ENCODE measurements at regions not wholly inside any gene's neighbourhood (a gene's known extent, or its start where the extent isn't known, plus 50 kb on each side); places are given as distances from the start of the nearest gene placed in this dataset.
"Not testable (repeated sequence)": the region's sequence is repeated elsewhere in the genome, so short reads cannot be mapped to it uniquely, and the experiment has no call there.

GRCh38 chr10:27379041-27379440, 125.1 kb upstream of the RAB18 start:
- 83% methylated on average over 1 of the region's 2 CpGs for WGBS
- H3K27ac ChIP-seq (ENCODE audit: low read length, poor library complexity, severe bottlenecking), result not testable (repeated sequence)

GRCh38 chr10:27373566-27374160, 130.4 kb upstream of the RAB18 start:
- H2AK5ac ChIP-seq (ENCODE audit: low read length, severe bottlenecking), result no peak overlapping the region
- no peak overlapping the region for H3K9ac ChIP-seq (ENCODE audit: low read length)
- H2BK12ac ChIP-seq (ENCODE audit: low read length in 2 of 2), result no peak overlapping the region
- H2BK5ac ChIP-seq (ENCODE audit: low read depth, low read length, poor library complexity, severe bottlenecking), result no peak overlapping the region
- WGBS, result 86% methylated on average over 5 of the region's 5 CpGs
- no peak overlapping the region for H4K91ac ChIP-seq (ENCODE audit: low read length)
- H3K36me3 ChIP-seq (ENCODE audit: control insufficient read depth in 1 of 2, insufficient read depth in 2 of 2, low read depth in 1 of 2, low read length in 2 of 2), result no peaks in the 10 kb centered on the region
- H4K8ac ChIP-seq (ENCODE audit: low read length), result no peak overlapping the region
- no peak overlapping the region for H3K4me3 ChIP-seq (ENCODE audit: insufficient read depth in 1 of 2, low read depth in 1 of 2, low read length in 2 of 2)
- no peak overlapping the region for H2AFZ ChIP-seq (ENCODE audit: low read depth, low read length)
- no peak overlapping the region for H3K18ac ChIP-seq (ENCODE audit: low read depth in 1 of 2, low read length in 2 of 2)
- no peak overlapping the region for H2BK15ac ChIP-seq (ENCODE audit: low read depth, poor library complexity, severe bottlenecking)
- no peak overlapping the region for H3K23ac ChIP-seq (ENCODE audit: low read length in 2 of 2)
- no peaks in the 10 kb centered on the region for H3K79me1 ChIP-seq (replicated peaks; ENCODE audit: low read length, poor library complexity, severe bottlenecking)
- H3K9me3 ChIP-seq (ENCODE audit: control insufficient read depth, low read length), result no peaks in the 10 kb centered on the region
- H2BK120ac ChIP-seq (ENCODE audit: low read depth, low read length), result no peak overlapping the region
- H3K27me3 ChIP-seq (ENCODE audit: control insufficient read depth in 1 of 2, insufficient read depth in 1 of 2, low read length in 2 of 2), result no peaks in the 10 kb centered on the region
- no peak overlapping the region for H3K4ac ChIP-seq (ENCODE audit: low read depth in 1 of 2, low read length in 2 of 2)
- H3K4me2 ChIP-seq (ENCODE audit: low read length, poor library complexity, severe bottlenecking), result no peak overlapping the region
- H3K14ac ChIP-seq (ENCODE audit: low read length in 2 of 2), result no peak overlapping the region
- no peaks in the 10 kb centered on the region for H3K4me1 ChIP-seq (ENCODE audit: control insufficient read depth, insufficient read depth, low read depth, low read length)
- H3K27ac ChIP-seq (ENCODE audit: low read length, poor library complexity, severe bottlenecking), result no peak overlapping the region
- no peak for DNase-seq

More at GRCh38 chr10:27379041-27379440, 125.1 kb upstream of the RAB18 start:
- not testable (repeated sequence) for H3K14ac ChIP-seq (ENCODE audit: low read length in 2 of 2); H3K4me3 ChIP-seq (ENCODE audit: insufficient read depth in 1 of 2, low read depth in 1 of 2, low read length in 2 of 2); DNase-seq; H2BK120ac ChIP-seq (ENCODE audit: low read depth, low read length); H3K4me2 ChIP-seq (ENCODE audit: low read length, poor library complexity, severe bottlenecking); H3K9me3 ChIP-seq (ENCODE audit: control insufficient read depth, low read length); H2AFZ ChIP-seq (ENCODE audit: low read depth, low read length); H2BK5ac ChIP-seq (ENCODE audit: low read depth, low read length, poor library complexity, severe bottlenecking); H3K79me1 ChIP-seq (replicated peaks; ENCODE audit: low read length, poor library complexity, severe bottlenecking); H2BK12ac ChIP-seq (ENCODE audit: low read length in 2 of 2); H3K4me1 ChIP-seq (ENCODE audit: control insufficient read depth, insufficient read depth, low read depth, low read length); H3K27me3 ChIP-seq (ENCODE audit: control insufficient read depth in 1 of 2, insufficient read depth in 1 of 2, low read length in 2 of 2); H3K23ac ChIP-seq (ENCODE audit: low read length in 2 of 2); H4K8ac ChIP-seq (ENCODE audit: low read length); H2AK5ac ChIP-seq (ENCODE audit: low read length, severe bottlenecking); H3K18ac ChIP-seq (ENCODE audit: low read depth in 1 of 2, low read length in 2 of 2); H3K9ac ChIP-seq (ENCODE audit: low read length); H4K91ac ChIP-seq (ENCODE audit: low read length); H3K4ac ChIP-seq (ENCODE audit: low read depth in 1 of 2, low read length in 2 of 2); H2BK15ac ChIP-seq (ENCODE audit: low read depth, poor library complexity, severe bottlenecking); H3K36me3 ChIP-seq (ENCODE audit: control insufficient read depth in 1 of 2, insufficient read depth in 2 of 2, low read depth in 1 of 2, low read length in 2 of 2)

GRCh38 chr10:27372095-27372494, 131.5 kb upstream of the ACBD5 start:
- Histone ChIP-seq H3K9ac (ENCODE audit: low read length) (peak overlapping the region; percentile 18), H2BK5ac (ENCODE audit: low read depth, low read length, poor library complexity, severe bottlenecking) (no peak overlapping the region), H3K23ac (ENCODE audit: low read length in 2 of 2) (no peak overlapping the region), H2AFZ (ENCODE audit: low read depth, low read length) (no peak overlapping the region), H3K4ac (ENCODE audit: low read depth in 1 of 2, low read length in 2 of 2) (no peak overlapping the region), H2AK5ac (ENCODE audit: low read length, severe bottlenecking) (no peak overlapping the region), H3K14ac (ENCODE audit: low read length in 2 of 2) (no peak overlapping the region), H3K79me1 (replicated peaks; ENCODE audit: low read length, poor library complexity, severe bottlenecking) (no peaks in the 10 kb centered on the region), H3K18ac (ENCODE audit: low read depth in 1 of 2, low read length in 2 of 2) (no peak overlapping the region), H3K4me3 (ENCODE audit: insufficient read depth in 1 of 2, low read depth in 1 of 2, low read length in 2 of 2) (no peak overlapping the region), H3K4me1 (ENCODE audit: control insufficient read depth, insufficient read depth, low read depth, low read length) (no peaks in the 10 kb centered on the region), H2BK15ac (ENCODE audit: low read depth, poor library complexity, severe bottlenecking) (no peak overlapping the region), H4K91ac (ENCODE audit: low read length) (no peak overlapping the region), H3K27ac (ENCODE audit: low read length, poor library complexity, severe bottlenecking) (no peak overlapping the region), H3K9me3 (ENCODE audit: control insufficient read depth, low read length) (no peaks in the 10 kb centered on the region), H2BK120ac (ENCODE audit: low read depth, low read length) (no peak overlapping the region), H3K27me3 (ENCODE audit: control insufficient read depth in 1 of 2, insufficient read depth in 1 of 2, low read length in 2 of 2) (no peaks in the 10 kb centered on the region), H4K8ac (ENCODE audit: low read length) (no peak overlapping the region), H3K4me2 (ENCODE audit: low read length, poor library complexity, severe bottlenecking) (no peak overlapping the region), H3K36me3 (ENCODE audit: control insufficient read depth in 1 of 2, insufficient read depth in 2 of 2, low read depth in 1 of 2, low read length in 2 of 2) (no peaks in the 10 kb centered on the region), H2BK12ac (ENCODE audit: low read length in 2 of 2) (no peak overlapping the region)
- 95% methylated on average over 2 of the region's 5 CpGs for WGBS
- DNase-seq, result no peak

GRCh38 chr10:27371375-27371774, 130.8 kb upstream of the ACBD5 start:
- not testable (repeated sequence) for H2BK12ac ChIP-seq (ENCODE audit: low read length in 2 of 2); H3K27ac ChIP-seq (ENCODE audit: low read length, poor library complexity, severe bottlenecking); H3K4me2 ChIP-seq (ENCODE audit: low read length, poor library complexity, severe bottlenecking); H3K9me3 ChIP-seq (ENCODE audit: control insufficient read depth, low read length); H4K91ac ChIP-seq (ENCODE audit: low read length); H3K14ac ChIP-seq (ENCODE audit: low read length in 2 of 2); H3K4me1 ChIP-seq (ENCODE audit: control insufficient read depth, insufficient read depth, low read depth, low read length); H2BK120ac ChIP-seq (ENCODE audit: low read depth, low read length); H2BK15ac ChIP-seq (ENCODE audit: low read depth, poor library complexity, severe bottlenecking); H3K4ac ChIP-seq (ENCODE audit: low read depth in 1 of 2, low read length in 2 of 2); H3K79me1 ChIP-seq (replicated peaks; ENCODE audit: low read length, poor library complexity, severe bottlenecking); H3K27me3 ChIP-seq (ENCODE audit: control insufficient read depth in 1 of 2, insufficient read depth in 1 of 2, low read length in 2 of 2); H3K18ac ChIP-seq (ENCODE audit: low read depth in 1 of 2, low read length in 2 of 2); H3K9ac ChIP-seq (ENCODE audit: low read length); H2AK5ac ChIP-seq (ENCODE audit: low read length, severe bottlenecking); H3K23ac ChIP-seq (ENCODE audit: low read length in 2 of 2); H2AFZ ChIP-seq (ENCODE audit: low read depth, low read length); H3K4me3 ChIP-seq (ENCODE audit: insufficient read depth in 1 of 2, low read depth in 1 of 2, low read length in 2 of 2); H3K36me3 ChIP-seq (ENCODE audit: control insufficient read depth in 1 of 2, insufficient read depth in 2 of 2, low read depth in 1 of 2, low read length in 2 of 2); DNase-seq; H4K8ac ChIP-seq (ENCODE audit: low read length); H2BK5ac ChIP-seq (ENCODE audit: low read depth, low read length, poor library complexity, severe bottlenecking)
- WGBS, result 88% methylated on average over 5 of the region's 5 CpGs

Measured in mesenchymal stem cell (in vitro differentiated cells and primary cell).